GM21447 (cell line): ENCODE measurements at regions not wholly inside any gene's neighbourhood (a gene's known extent, or its start where the extent isn't known, plus 50 kb on each side); places are given as distances from the start of the nearest gene placed in this dataset.
"Not testable (repeated sequence)": the region's sequence is repeated elsewhere in the genome, so short reads cannot be mapped to it uniquely, and the experiment has no call there.

ENCODE experiments used
- ATAC-seq: cut with Tn5 transposase; IDR thresholded peaks from one replicate; pipeline ENCODE4 v1.9.1; 2021; ENCODE audit not compliant: unreplicated experiment

DNA sequence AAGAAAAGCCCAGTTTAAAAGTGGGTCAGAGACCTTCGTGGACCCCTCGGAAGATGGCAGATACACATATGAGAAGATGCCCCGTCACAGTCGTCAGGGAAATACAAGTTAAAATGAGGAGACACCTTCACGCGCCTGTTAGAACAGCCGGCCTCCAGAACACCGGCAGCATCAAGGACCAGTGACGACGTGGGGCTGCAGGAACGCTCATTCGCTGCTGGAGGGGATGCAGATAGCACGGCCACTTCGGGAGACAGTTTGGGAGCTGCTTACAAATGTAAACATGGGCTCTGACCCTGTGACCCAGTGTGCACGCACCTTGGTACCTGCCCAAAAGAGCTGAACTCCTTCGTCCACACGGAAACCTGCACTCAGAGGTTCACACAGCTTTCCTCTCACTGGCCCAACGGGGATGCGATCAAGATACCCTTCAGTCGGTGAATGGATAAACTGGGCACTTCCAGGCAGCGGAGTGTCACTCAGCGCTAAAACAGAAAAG lies 83.7 kb upstream of the CTDP1 start:
- no peak for ATAC-seq

- ATAC-seq, result no peak
Measured at GRCh38 chr18:79596446-79597175, 83.0 kb upstream of the CTDP1 start.

GRCh38 chr18:79597176-79597830 lies 82.3 kb upstream of the CTDP1 start:
- ATAC-seq, result no peak

GRCh38 chr18:79597831-79598632 lies 81.6 kb upstream of the CTDP1 start:
- no peak for ATAC-seq

DNA sequence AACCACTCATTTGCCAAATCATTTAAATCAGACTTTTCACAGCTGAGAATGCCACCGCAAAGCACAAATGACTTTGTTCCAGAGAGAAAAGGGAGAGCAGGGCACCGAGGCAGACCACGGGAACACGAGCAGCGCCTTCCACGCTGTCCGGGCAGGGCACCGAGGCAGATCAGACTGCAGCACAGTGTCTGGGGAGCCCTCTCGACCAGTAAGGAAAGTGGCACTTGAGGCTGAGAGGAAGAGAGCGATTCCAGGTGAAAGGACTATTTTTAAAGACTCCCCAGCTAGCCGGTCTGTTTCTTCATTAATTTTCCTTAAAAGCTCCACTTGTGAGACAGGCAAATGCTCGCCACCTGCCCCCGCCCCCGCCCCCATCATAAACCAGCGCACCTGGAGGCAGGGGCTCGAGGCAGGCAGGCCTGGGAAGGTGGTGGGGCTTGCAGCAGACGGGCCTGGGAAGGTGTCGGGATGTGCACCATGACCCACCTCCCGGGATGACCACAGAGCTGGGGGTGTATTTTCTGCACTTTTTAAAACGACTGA lies 80.9 kb upstream of the CTDP1 start:
- no peak for ATAC-seq

DNA sequence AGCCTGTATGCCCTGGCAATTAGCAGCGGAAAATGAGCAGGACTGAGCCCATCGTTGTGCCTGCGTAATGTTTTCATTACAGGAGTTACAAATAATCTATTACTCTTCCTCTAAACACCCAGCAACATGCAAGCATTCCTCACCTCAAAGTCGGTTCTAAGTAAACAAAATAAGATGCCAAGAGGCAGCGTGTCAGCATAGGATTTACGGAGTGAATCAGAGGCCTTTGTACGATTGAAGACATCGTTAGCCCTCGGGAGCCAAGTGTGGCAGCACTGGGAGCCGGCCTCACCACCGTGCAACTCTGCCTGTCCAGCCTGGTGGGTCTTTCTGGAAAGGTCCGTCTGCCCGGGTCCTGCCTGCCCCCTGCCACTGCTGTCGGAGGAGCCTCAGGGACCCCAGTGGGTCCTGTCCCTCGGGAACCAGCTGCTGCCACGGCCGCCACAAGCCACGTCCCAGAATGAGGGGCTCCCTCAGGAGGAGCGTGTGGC lies 80.1 kb upstream of the CTDP1 start:
- no peak for ATAC-seq

- no peak for ATAC-seq
Measured at GRCh38 chr18:79600141-79600540, 79.5 kb upstream of the CTDP1 start.

GRCh38 chr18:79600596-79600995 lies 79.0 kb upstream of the CTDP1 start:
- ATAC-seq, result no peak

DNA sequence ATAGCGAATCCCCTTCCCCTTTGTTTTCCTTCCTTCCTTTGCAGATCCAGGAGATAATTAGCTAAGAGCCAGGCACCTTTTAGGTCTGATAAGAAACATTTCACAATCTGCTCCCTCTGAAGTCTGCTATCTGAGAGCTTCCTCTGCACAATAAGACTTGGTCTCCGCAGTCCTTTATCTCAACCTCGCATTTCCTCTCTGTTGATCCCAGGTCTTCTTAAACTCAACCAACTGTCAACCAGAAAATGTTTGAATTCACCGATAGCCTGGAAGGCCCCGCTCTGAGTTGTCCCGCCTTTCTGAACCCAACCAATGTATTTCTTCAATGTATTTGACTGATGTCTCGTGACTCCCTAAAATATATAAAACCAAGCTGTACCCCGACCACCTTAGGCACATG lies 78.4 kb upstream of the CTDP1 start:
- ATAC-seq, result no peak

DNA sequence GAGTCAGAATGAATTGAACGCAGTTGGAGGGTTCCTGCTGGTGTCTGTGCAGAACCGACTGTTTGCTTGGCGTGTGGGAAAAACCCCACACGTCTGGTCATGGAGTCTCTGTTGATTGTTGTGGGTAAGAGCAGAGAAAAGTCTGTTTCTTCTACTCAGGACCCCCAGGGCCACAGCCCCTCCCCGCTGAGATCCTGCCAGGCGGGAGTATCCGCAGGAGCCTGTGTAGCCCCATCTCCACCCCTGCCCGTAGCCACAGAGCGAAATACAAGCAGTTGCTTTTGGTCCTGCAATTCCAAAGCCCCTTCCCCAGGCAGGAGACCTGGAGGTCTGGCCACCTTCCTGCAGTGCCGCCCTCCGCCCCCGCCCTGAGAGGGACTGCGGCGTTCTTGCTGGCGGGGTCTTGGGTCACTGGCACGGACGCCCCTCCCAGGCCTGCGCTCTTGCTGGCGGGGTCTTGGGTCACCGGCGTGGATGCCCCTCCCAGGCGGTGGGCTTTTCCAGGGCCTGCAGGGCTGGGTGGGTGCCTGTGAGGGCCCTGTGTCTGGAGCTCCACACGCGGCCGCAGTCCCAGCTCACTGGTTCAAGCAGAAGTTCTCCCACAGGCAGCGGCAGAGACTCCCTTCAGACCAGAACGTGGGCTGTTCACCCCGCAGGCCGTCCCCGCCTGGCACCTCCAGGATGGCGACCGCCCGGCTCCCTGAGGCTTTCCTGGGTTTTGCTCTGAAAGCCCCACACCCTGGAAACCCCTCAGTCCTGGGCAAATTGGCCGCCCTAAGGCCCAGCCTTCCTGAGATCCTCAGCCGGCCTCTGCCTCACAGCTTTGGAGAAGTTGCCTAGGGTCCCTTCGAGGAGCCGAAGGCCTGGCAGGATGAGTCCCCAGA lies 76.0 kb upstream of the CTDP1 start:
- ATAC-seq, result no peak

DNA sequence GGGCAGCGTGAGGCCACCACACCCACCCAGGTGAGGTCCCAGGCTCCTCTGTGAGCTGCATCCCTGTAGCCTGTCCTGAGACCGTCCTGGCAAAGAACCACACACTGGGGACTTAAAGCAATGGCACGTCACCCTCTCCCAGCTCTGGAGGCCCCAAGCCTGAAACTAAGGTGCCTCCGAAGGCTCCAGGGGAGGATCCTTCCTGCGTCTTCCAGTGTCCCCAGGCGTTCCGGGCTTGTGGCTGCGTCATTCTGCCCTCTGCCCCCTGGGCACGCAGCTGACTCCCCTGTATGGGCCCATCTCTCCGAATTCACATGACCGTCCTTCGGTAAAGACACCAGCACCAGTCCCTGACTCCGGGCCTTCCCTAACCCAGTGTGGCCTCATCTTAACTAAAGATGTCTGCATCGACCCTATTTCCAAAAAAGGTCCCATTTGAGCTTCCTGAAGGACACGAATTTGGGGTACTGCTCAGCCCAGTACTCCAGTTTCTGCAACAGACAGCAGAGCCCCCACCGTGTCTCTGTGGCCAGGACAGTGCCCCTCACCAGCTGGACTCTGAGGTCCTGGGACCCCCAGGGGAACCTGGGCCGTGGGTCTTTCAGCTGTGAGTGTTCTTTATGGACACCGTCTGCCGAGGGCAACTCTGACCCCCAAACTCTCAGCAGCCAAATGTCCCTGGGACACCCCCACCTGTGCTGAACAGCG lies 75.2 kb upstream of the CTDP1 start:
- no peak for ATAC-seq

DNA sequence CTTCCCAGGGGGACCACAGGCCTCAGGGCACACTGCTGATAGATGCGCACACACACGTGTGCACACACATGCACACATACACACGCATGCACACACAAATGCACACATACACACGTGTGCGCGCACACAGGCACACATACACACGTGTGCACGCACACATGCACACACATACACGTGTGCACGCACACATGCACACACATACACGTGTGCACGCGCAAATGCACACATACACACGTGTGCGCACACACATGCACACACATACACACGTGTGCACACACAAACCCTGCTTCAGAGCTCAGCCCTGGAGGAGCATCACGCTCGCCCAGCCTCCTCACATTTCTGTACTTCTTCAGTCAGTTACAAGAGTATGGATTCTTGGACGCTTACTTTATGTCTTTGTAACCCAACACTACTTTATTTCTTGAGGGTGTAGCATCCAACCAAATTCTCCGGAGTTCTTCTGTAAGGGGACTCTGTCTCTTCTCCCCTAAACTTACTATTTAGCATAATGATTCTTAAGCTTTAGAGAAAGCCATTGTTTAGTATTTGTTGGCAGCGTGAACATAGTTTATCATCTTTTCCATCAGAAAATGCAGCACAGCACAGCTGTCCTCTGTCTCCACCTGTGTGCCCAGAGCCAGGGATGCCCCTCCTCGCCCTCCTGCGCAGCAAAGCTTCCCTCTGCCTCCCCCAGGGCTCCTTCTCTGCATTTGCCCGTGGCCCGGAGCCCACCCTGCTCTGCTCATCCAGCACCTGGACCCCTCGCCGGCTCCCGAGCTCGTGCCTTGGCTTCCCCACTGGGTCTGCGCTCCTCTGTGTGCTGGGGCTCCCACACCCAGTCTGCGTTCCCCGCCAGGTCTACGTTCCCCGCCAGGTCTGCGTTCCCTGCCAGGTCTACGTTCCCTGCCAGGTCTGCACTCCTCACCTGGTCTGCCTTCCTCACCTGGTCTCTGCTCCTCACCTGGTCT lies 74.4 kb upstream of the CTDP1 start:
- no peak for ATAC-seq

GRCh38 chr18:79606071-79606470 lies 73.5 kb upstream of the CTDP1 start:
- not testable (repeated sequence) for ATAC-seq

DNA sequence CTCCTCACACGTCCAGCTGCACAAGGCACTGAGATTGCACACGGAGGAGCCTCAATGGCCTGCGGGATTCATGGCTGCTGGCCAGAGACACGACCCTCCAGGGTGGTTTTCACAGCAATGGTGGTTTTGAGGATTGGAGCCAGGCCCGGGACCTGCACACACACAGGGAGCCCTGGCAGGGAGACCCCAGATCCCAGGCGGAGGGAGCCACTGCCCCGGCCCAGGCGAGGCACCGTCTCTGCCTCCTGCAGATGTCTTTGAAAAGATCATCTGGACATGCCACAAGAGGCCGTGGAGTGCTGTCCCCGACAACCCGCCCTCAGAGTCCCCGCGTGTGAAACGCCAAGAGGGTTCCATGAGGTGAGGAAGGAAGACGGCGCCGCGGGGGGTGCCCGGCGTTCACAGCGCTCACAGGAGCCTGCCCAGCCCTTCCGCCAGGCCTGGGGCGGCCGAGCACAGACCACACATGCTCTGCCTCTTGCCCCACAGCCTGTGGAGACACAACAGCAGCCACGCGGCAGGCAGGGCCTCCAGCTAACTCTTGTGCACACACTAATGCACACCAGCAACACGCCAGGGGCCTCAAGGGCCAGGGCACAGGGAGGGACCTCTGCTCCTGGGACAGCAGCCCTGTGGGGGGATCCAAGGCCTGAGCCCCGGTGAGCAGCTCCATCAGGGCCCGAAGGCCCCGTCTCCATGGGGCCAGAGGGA lies 72.8 kb upstream of the CTDP1 start:
- ATAC-seq, result no peak

DNA sequence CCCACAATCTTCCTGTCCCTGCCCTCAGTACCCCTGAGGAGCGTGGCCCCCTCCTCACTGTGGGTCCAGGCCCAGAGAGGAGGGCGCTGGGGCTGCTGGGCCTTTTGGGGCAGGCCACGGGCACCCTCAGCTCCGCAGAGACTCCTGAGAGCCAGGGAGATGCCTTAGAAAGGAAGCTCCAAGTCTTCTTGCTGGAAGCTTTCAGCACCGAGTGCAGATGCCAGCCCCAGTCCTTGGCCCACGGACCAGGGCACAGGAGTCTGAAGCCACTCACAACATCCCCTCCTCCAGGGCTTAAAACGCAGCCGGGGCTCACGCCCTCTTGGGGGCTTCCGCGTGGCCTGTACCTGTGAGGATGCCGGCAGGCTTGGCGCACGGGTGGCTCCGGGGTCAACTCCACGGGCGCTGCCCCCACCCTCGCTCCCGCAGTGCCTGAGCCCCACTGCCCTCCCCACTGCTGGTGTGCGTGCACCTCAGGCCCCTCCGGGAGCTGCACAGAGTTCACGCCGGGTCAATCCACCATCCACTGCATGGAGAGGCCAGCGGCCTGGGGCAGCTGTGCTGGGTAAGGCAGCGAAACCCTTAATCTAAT lies 72.1 kb upstream of the CTDP1 start:
- ATAC-seq, result no peak

DNA sequence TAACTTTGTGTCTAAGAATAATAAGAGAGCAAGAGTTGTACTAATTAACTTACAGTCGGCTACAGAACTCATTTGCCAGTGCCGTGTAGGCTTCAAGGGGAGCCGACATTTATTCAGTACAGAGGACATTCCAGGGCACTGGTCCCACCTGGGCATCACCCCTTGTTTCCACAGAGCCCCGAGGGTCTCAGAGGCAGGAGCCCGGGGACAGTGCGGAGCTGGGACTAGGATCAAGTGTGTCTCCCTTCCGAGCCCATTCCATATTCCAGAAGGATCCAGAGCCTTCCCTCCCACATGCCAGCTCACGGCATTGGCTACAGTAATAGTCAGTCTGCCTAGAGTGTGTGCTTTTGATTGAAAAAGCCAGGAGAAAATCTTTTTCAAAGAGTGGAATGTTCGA lies 71.5 kb upstream of the CTDP1 start:
- ATAC-seq, result no peak

DNA sequence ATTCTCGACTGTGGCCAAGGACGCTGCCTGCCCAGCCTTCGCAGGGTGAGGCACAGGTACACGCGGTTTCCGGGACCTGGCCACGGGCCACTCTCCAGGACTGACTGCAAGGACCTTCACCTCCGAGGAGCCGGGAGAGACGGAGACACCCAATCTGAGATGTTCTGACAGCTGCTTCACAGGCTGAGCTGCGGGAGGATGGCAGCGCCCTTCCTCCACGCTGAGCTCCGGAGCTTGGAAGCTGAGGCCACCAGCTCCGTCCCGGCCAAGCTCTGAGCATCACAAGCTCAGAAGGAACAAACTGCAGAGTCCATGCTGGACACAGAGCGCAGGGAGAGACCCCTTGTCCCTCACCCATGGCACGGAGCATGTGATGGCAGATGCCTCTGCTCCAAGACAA lies 71.1 kb upstream of the CTDP1 start:
- no peak for ATAC-seq
